ENCODE measurements at regions not wholly inside any gene's neighbourhood (a gene's known extent, or its start where the extent isn't known, plus 50 kb on each side); places are given as distances from the start of the nearest gene placed in this dataset.

DNA sequence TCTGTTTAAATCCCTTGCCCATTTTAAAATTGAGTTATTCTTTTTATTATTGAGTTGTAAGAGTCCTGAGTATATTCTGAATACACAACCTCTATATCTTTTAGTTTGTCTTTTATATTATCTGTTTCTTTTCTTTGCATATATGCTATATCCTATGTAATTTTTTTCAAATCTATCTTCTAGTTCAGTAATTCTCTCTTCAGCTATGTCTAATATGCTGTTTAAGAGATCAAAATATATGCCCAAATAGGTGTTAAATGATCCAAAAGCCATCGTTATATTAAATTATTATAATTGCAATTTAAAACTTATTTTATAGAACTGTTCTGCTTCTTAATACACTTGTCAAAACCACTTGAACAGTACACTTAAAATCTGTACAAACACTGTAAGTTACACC is 107.4 kb upstream of the TSPAN5 start:
- no peak for DNase-seq (ENCODE audit: low spot score)

- DNase-seq (ENCODE audit: low spot score), result no peak
Observed at GRCh38 chr4:98758182-98758581, 99.8 kb upstream of the TSPAN5 start.

GRCh38 chr4:98754736-98755135 is 96.3 kb upstream of the TSPAN5 start:
- DNase-seq (ENCODE audit: low spot score), result no peak

GRCh38 chr4:98749206-98749605 is 90.8 kb upstream of the TSPAN5 start:
- DNase-seq (ENCODE audit: low spot score), result no peak

DNA sequence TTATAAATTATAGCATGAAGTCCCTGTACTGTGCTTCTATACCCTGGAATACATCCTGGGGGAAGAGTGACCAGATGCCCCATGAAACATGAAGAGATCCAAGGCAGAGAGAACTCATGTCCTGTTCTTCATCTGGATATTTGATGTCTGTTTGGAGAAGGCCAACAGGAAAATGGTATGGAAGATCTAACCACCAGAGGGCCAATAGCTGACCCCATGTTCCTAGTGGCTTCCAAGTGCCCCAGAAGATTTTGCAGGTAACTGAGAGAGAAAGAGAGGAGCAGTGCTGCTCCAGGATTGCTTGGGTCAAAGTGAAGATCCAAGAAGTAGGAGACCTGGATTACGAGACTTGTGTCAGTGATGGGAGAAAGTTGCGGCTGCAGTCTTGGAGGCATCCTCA is 90.2 kb upstream of the TSPAN5 start:
- DNase-seq (ENCODE audit: low spot score), result no peak

- no peak for DNase-seq (ENCODE audit: low spot score)
Observed at GRCh38 chr4:98747393-98748091, 89.1 kb upstream of the TSPAN5 start.

- no peak for DNase-seq (ENCODE audit: low spot score)
Observed at GRCh38 chr4:98746936-98747335, 88.5 kb upstream of the TSPAN5 start.

- DNase-seq (ENCODE audit: low spot score), result no peak
Observed at GRCh38 chr4:98746530-98746929, 88.1 kb upstream of the TSPAN5 start.

DNA sequence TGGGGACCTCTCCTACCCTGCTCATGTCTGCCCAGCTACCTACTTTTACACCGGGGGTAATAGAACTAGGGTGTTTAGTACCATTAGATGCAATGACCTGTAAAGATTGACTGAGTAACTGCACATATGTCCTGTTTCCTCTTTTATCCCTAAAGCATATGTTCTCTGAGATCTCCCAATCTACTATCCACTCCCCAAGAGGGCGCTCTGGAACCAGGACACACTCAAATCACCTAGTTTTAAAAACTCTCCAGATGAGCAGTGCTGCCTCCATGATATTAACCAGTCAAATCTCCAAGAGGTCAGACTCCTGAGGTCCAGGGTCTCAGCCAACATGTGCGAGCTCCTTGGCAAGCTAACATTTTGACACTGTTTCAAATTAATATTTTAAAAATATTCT is 87.0 kb upstream of the TSPAN5 start:
- DNase-seq (ENCODE audit: low spot score), result no peak

DNA sequence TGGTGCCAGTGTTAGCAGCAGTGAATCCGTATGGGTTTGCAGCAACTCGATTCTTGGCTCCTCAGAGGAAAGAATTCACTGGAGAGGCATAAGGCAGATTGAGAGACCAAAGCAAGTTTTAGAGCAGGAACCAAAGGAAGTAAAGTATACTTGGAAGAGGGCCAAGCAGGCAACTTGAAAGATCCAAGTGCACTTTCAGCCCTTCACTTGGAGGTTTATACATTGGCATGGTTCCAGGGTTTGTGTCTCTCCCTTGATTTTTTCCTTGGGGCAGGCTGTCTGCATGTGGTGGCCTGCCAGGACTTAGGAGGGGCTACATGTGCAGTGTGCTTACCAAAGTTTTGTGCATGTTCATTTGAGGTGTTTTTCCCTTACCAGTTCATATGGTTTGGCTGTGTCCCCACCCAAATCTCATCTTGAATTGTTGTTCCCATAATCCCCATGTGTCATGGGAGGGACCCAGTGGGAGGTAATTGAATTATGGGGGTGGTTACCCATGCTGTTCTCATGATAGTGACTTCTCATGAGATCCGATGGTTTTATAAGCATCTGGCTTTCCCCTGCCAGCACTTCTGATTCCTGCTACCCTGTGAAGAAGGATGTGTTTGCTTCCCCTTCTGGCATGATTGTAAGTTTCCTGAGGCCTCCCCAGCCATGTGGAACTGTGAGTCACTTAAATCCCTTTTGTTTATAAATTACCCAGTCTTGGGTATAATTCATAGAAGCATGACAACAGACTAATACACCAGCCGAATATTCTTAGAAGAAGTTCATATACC is 86.2 kb upstream of the TSPAN5 start:
- DNase-seq (ENCODE audit: low spot score), result no peak

- no peak for DNase-seq (ENCODE audit: low spot score)
Observed at GRCh38 chr4:98741952-98742351, 83.5 kb upstream of the TSPAN5 start.

- DNase-seq (ENCODE audit: low spot score), result no peak
Observed at GRCh38 chr4:98739751-98740150, 81.3 kb upstream of the TSPAN5 start.

GRCh38 chr4:98733601-98734000 is 75.2 kb upstream of the TSPAN5 start:
- DNase-seq (ENCODE audit: low spot score), result no peak

GRCh38 chr4:98728871-98729270 is 70.5 kb upstream of the TSPAN5 start:
- no peak for DNase-seq (ENCODE audit: low spot score)

DNA sequence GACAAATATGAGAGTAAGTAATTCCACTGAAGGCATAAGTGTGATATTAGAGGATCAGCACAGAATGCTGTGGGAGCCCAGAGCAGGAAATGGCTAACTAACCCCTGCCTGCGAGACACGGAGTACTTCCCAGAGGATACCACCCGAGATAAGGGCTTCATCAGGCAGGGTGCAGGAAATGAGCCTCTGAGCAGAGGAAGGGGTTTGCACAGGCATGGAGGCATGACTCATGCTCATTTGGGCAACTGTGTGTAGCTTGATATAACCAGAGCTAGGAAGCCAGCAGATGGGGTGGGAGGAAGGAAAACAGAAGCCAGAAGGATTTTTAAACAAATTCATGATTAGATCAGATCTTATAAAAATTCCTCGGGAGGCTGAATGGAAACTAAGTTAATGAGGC is 70.0 kb upstream of the TSPAN5 start:
- DNase-seq (ENCODE audit: low spot score), result peak; percentile 70

DNA sequence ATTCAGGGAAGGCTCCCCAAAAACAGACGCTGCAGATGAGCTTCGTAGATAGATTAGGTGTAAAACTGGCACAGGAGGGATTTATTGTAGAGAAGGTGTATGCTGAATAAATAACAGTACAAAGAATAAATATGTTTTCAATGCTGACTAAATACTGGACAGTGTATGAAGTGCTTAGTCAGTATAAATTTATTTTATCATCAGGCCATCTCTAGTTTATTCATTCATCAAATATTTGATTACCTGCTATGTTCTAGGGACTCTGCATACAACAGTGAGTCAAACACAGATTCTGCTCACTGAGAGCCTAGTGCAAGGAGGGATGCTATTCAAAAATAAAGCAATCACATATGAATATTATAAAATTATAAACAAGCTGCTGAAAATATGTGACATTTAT is 63.6 kb upstream of the TSPAN5 start:
- DNase-seq (ENCODE audit: low spot score), result no peak

DNA sequence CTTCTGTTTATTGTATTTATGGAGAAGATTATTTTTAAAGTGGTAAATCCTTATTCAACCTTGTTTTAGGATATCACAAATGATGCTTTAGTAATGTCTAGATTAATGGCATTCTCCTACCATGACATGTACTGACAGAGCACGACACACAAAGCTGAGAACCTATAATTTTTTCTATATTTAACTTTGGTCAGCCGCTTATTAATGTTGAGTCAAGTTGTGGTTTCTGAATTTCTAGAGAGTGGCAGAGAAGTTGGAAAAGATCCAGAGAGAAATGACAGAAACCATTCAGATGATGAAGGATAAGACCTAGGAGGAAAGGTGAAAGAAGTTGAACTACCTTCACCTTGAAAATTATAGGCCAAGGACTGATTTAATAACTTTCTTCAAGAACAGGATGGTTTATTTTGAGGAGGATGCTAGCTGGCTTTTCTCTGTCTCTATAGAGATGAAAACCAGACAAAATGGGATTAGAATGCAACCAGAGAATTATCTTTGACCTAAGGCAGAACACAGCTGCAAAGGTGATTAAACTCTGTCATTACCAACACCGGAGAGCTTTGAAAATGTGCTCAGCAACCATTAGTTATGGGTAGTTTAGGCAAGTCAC is 62.6 kb upstream of the TSPAN5 start:
- no peak for DNase-seq (ENCODE audit: low spot score)

DNA sequence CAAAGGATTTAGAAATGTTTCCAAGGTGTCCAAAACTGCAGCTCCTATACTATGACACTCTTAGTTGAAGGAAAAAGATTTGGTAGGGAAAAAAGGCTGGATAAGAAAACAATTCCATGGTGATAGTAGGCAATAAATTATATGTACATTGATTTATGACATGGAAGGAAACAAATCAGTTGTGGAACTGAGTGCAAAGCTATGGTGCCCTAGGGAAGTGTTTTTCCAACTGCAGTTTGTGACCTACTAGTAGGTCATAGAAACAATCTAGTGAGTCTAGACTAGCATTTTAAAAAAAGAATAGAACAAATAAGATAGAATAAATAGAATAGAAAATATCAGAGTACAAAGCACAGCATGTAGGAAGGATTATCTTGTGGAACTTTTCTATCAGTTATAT is 58.4 kb upstream of the TSPAN5 start:
- DNase-seq (ENCODE audit: low spot score), result no peak

DNA sequence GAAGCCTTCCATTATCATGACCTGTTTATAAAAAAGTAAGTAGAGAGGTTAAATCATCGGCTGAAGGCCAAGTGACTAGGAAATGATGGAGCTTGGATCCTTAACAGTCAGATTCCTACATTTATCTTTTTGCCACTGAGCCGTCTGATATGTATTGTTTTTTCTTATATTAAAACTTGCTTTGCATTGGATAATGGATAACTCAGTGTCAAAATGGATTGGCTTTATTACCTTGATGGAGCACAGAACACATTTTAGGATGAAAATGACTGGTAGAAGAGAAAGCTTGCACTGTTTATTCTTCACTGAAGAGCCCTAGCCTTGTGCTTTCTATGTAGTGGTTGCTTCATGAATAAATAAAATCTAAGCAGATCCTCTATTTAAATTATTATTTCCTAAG is 54.2 kb upstream of the TSPAN5 start:
- DNase-seq (ENCODE audit: low spot score), result no peak

- DNase-seq (ENCODE audit: low spot score), result no peak
Observed at GRCh38 chr4:98711526-98711925, 53.1 kb upstream of the TSPAN5 start.

GRCh38 chr4:98710831-98711230 is 52.4 kb upstream of the TSPAN5 start:
- no peak for DNase-seq (ENCODE audit: low spot score)

Data from Ammon's horn (tissue), 1 donor.